ENCODE measurements at regions not wholly inside any gene's neighbourhood (a gene's known extent, or its start where the extent isn't known, plus 50 kb on each side); places are given as distances from the start of the nearest gene placed in this dataset.

GRCh38 chr2:42875880-42876279 lies 83.5 kb upstream of the HAAO start:
- TF ChIP-seq EZH2 (IDR thresholded peaks at IDR 0.05; ENCODE audit: insufficient read depth, poor library complexity, severe bottlenecking) = no peak
- no peak for TF ChIP-seq EZH2phosphoT487 (IDR thresholded peaks at IDR 0.05; ENCODE audit: insufficient read depth, low read depth)
